K562 (cell line): ENCODE measurements at regions not wholly inside any gene's neighbourhood (a gene's known extent, or its start where the extent isn't known, plus 50 kb on each side); places are given as distances from the start of the nearest gene placed in this dataset.

ENCODE experiments used
- CTBP1 ChIP-seq: fragments of 450-650 bp; IDR thresholded peaks from 2 replicates; pipeline ENCODE4 v1.6.1; 2016; ENCODE audit warnings: borderline replicate concordance
- SREBF2 ChIP-seq: sonication (generic); formaldehyde crosslinking; IDR thresholded peaks from 2 replicates; pipeline ENCODE4 v1.4.0; 2020; ENCODE audit warnings: mild to moderate bottlenecking, missing genetic modification reagents
- ZNF318 ChIP-seq, 2 experiments: fragments of 450-650 bp; IDR thresholded peaks; 2 replicates each; pipeline ENCODE4 v1.6.1; 2016; ENCODE audit warnings: mild to moderate bottlenecking in 2 of 2, borderline replicate concordance in 1 of 2, low read depth in 1 of 2, moderate library complexity in 1 of 2

- TF ChIP-seq ZNF318 (IDR thresholded peaks at IDR 0.05; ENCODE audit: borderline replicate concordance in 1 of 2, low read depth in 1 of 2): no peak
- 0 out of 2 replicates have a peak, but pooled peaks have one; percentile 12 for TF ChIP-seq CTBP1
- TF ChIP-seq SREBF2 (CRISPR knock-in tag): no peak
These were observed 203.9 kb upstream of the NEBL start (continued) for GRCh38 chr10:21100871-21101514.
